WTC11 (cell line): ENCODE measurements at regions not wholly inside any gene's neighbourhood (a gene's known extent, or its start where the extent isn't known, plus 50 kb on each side); places are given as distances from the start of the nearest gene placed in this dataset.
"Not testable (repeated sequence)": the region's sequence is repeated elsewhere in the genome, so short reads cannot be mapped to it uniquely, and the experiment has no call there.

Experiments used
- ATAC-seq: fragments of 200-7000 bp; cut with Tn5 transposase; 2 replicates; pipeline ENCODE4 v1.10.0; 2021; ENCODE audit warnings: mild to moderate bottlenecking, moderate library complexity
- CTCF ChIA-PET: fragments of 300-600 bp; sonication (Branson Sonifier 250); formaldehyde crosslinking; loops from one replicate; lab custom pipeline; 2021; ENCODE audit warnings: antibody characterized with exemption; lab: Charles Lee
- POLR2A ChIA-PET: fragments of 350-600 bp; sonication (Branson Sonifier 250); formaldehyde crosslinking; loops from one replicate; lab custom pipeline; 2021; ENCODE audit warnings: antibody characterized with exemption; lab: Charles Lee
- DNase-seq: peaks from one replicate; pipeline ENCODE4 v3.0.0; 2021; ENCODE audit warnings: low spot score
- H3K27ac Mint-ChIP-seq: 2 replicates; pipeline ENCODE4 v1.8.0; 2021; ENCODE audit warnings: mixed read lengths
- H3K27me3 Mint-ChIP-seq: 2 replicates; pipeline ENCODE4 v1.8.0; 2021; ENCODE audit warnings: low read depth, mild to moderate bottlenecking, moderate library complexity, mixed read lengths
- H3K36me3 Mint-ChIP-seq: 2 replicates; pipeline ENCODE4 v1.8.0; 2021; ENCODE audit warnings: mixed read lengths
- H3K4me1 Mint-ChIP-seq: 2 replicates; pipeline ENCODE4 v1.8.0; 2022; ENCODE audit warnings: mixed read lengths
- H3K4me3 Mint-ChIP-seq: 2 replicates; pipeline ENCODE4 v1.8.0; 2021; ENCODE audit warnings: mild to moderate bottlenecking, moderate library complexity, mixed read lengths
- H3K9me3 Mint-ChIP-seq: 2 replicates; pipeline ENCODE4 v1.8.0; 2021; ENCODE audit warnings: mixed read lengths
- ATF1 ChIP-seq: sonication (generic); formaldehyde crosslinking; IDR thresholded peaks from 2 replicates; pipeline ENCODE4 v1.8.1; 2023; ENCODE audit warnings: mild to moderate bottlenecking, moderate library complexity, missing genetic modification reagents
- ATF6 ChIP-seq: sonication (generic); formaldehyde crosslinking; IDR thresholded peaks from 2 replicates; pipeline ENCODE4 v1.8.1; 2023; ENCODE audit warnings: mild to moderate bottlenecking, missing genetic modification reagents
- CBFB ChIP-seq: sonication (generic); formaldehyde crosslinking; IDR thresholded peaks from 2 replicates; pipeline ENCODE4 v1.8.1; 2022; ENCODE audit warnings: mild to moderate bottlenecking, low read depth, missing genetic modification reagents
- E2F1 ChIP-seq: sonication (generic); formaldehyde crosslinking; IDR thresholded peaks from 2 replicates; pipeline ENCODE4 v1.8.0; 2022; ENCODE audit warnings: mild to moderate bottlenecking, missing genetic modification reagents
- E2F5 ChIP-seq: sonication (generic); formaldehyde crosslinking; IDR thresholded peaks from 2 replicates; pipeline ENCODE4 v1.8.1; 2022; ENCODE audit warnings: mild to moderate bottlenecking, moderate library complexity, missing genetic modification reagents
- EMX1 ChIP-seq: fragments of 250-450 bp; sonication (Bioruptor Pico); IDR thresholded peaks from 2 replicates; pipeline ENCODE4 v1.8.0; 2021; ENCODE audit warnings: mild to moderate bottlenecking
- ESRRA ChIP-seq: sonication (generic); formaldehyde crosslinking; IDR thresholded peaks from 2 replicates; pipeline ENCODE4 v1.8.1; 2022; ENCODE audit warnings: mild to moderate bottlenecking, missing genetic modification reagents, borderline replicate concordance
- FOXJ3 ChIP-seq: sonication (generic); formaldehyde crosslinking; IDR thresholded peaks from 2 replicates; pipeline ENCODE4 v1.9.0; 2021; ENCODE audit warnings: missing genetic modification reagents, mild to moderate bottlenecking, borderline replicate concordance
- HMGA2 ChIP-seq: fragments of 250-450 bp; sonication (Bioruptor Pico); IDR thresholded peaks from 2 replicates; pipeline ENCODE4 v1.4.0; 2021; ENCODE audit warnings: mild to moderate bottlenecking, moderate library complexity
- MAX ChIP-seq: sonication (generic); formaldehyde crosslinking; IDR thresholded peaks from 2 replicates; pipeline ENCODE4 v1.8.0; 2022; ENCODE audit warnings: mild to moderate bottlenecking, missing genetic modification reagents
- MXD4 ChIP-seq: fragments of 250-450 bp; sonication (Bioruptor Pico); IDR thresholded peaks from 2 replicates; pipeline ENCODE4 v1.8.0; 2021; ENCODE audit warnings: mild to moderate bottlenecking, moderate library complexity, borderline replicate concordance
- NFATC4 ChIP-seq: fragments of 250-450 bp; sonication (Bioruptor Pico); IDR thresholded peaks from 2 replicates; pipeline ENCODE4 v1.9.0; 2021; ENCODE audit warnings: mild to moderate bottlenecking
- NFYB ChIP-seq: sonication (generic); formaldehyde crosslinking; conservative IDR thresholded peaks from 2 replicates; pipeline ENCODE4 v1.8.0; 2022; ENCODE audit warnings: low read depth, missing genetic modification reagents
- RORB ChIP-seq: fragments of 250-450 bp; sonication (Bioruptor Pico); IDR thresholded peaks from 2 replicates; pipeline ENCODE4 v1.9.0; 2021; ENCODE audit warnings: mild to moderate bottlenecking
- TCF7 ChIP-seq: sonication (generic); formaldehyde crosslinking; IDR thresholded peaks from 2 replicates; pipeline ENCODE4 v1.8.0; 2022; ENCODE audit warnings: mild to moderate bottlenecking, low read depth, missing genetic modification reagents, moderate library complexity
- ZNF138 ChIP-seq: sonication (generic); formaldehyde crosslinking; conservative IDR thresholded peaks from 2 replicates; pipeline ENCODE4 v1.8.1; 2022; ENCODE audit warnings: mild to moderate bottlenecking, moderate library complexity, missing genetic modification reagents
- ZNF396 ChIP-seq: fragments of 250-450 bp; sonication (Bioruptor Pico); IDR thresholded peaks from 2 replicates; pipeline ENCODE4 v1.8.0; 2021; ENCODE audit warnings: mild to moderate bottlenecking, moderate library complexity, borderline replicate concordance
- ZNF425 ChIP-seq: fragments of 250-450 bp; sonication (Bioruptor Pico); conservative IDR thresholded peaks from 2 replicates; pipeline ENCODE4 v1.9.0; 2021; ENCODE audit warnings: mild to moderate bottlenecking

- H3K27me3 Mint-ChIP-seq, CTCF ChIA-PET, ATAC-seq, H3K4me1 Mint-ChIP-seq, H3K27ac Mint-ChIP-seq, POLR2A ChIA-PET, H3K4me3 Mint-ChIP-seq, DNase-seq: not testable (repeated sequence)
- Mint-ChIP-seq H3K9me3 (peaks cover 31% of the 10 kb centered on the region), H3K36me3 (peaks cover 24% of the 10 kb centered on the region)
Measured at GRCh38 chrX:33926249-33926648, 205.9 kb downstream of the FAM47A start.

- ATAC-seq = no peak
- H3K4me3 Mint-ChIP-seq = no peak overlapping the region
- no peak overlapping the region for H3K27ac Mint-ChIP-seq
- TF ChIP-seq MXD4 (CRISPR knock-in tag) (no peak), CBFB (no peak), ZNF425 (no peak), E2F1 (no peak), FOXJ3 (CRISPR knock-in tag) (no peak)
- TF ChIP-seq, all 79 proteins: peak for 0
- H3K4me1 Mint-ChIP-seq = no peaks in the 10 kb centered on the region
- POLR2A ChIA-PET = no interaction called here
- no peak for DNase-seq
- H3K9me3 Mint-ChIP-seq = peaks cover 34% of the 10 kb centered on the region
- peaks cover 3% of the 10 kb centered on the region; the same call in 1 of the 2 replicates for H3K27me3 Mint-ChIP-seq
- CTCF ChIA-PET = no interaction called here
- peaks cover 29% of the 10 kb centered on the region for H3K36me3 Mint-ChIP-seq
Measured at GRCh38 chrX:33923262-33923661, 208.9 kb downstream of the FAM47A start.

- TF ChIP-seq ESRRA (CRISPR knock-in tag) (no peak), NFYB (CRISPR knock-in tag) (no peak), E2F5 (no peak), ATF1 (CRISPR knock-in tag) (no peak), MAX (no peak), EMX1 (CRISPR knock-in tag) (no peak)
- Mint-ChIP-seq H3K4me3 (no peak overlapping the region), H3K36me3 (no peaks in the 10 kb centered on the region)
Measured at GRCh38 chrX:33909836-33910235, 222.3 kb downstream of the FAM47A start.

GRCh38 chrX:33908898-33909297 is 223.2 kb downstream of the FAM47A start:
- H3K9me3 Mint-ChIP-seq = peaks cover 13% of the 10 kb centered on the region; the same call in 1 of the 2 replicates
- peaks cover 7% of the 10 kb centered on the region; the same call in 1 of the 2 replicates for H3K27me3 Mint-ChIP-seq
- peaks cover 3% of the 10 kb centered on the region; the same call in 1 of the 2 replicates for H3K36me3 Mint-ChIP-seq
- ChIA-PET POLR2A (no interaction called here), CTCF (no interaction called here)
- no peak overlapping the region for H3K4me3 Mint-ChIP-seq
- TF ChIP-seq TCF7 (no peak), HMGA2 (no peak), E2F1 (no peak), ZNF138 (CRISPR knock-in tag) (no peak), NFATC4 (CRISPR knock-in tag) (no peak), RORB (CRISPR knock-in tag) (no peak), ATF6 (CRISPR knock-in tag) (no peak), ZNF396 (CRISPR knock-in tag) (no peak)
- peaks cover 36% of the 10 kb centered on the region for H3K4me1 Mint-ChIP-seq
- DNase-seq = no peak
- ATAC-seq = no peak
- no peak overlapping the region for H3K27ac Mint-ChIP-seq

More at GRCh38 chrX:33909836-33910235, 222.3 kb downstream of the FAM47A start:
- ATAC-seq (no peak), DNase-seq (no peak)
- peaks cover 36% of the 10 kb centered on the region for H3K4me1 Mint-ChIP-seq
- H3K27ac Mint-ChIP-seq = no peak overlapping the region
- CTCF ChIA-PET = no interaction called here
- POLR2A ChIA-PET = no interaction called here
- H3K27me3 Mint-ChIP-seq = peaks cover 7% of the 10 kb centered on the region; the same call in 1 of the 2 replicates
- H3K9me3 Mint-ChIP-seq = peaks cover 5% of the 10 kb centered on the region; the same call in 1 of the 2 replicates
